A549 (cell line): ENCODE measurements at regions not wholly inside any gene's neighbourhood (a gene's known extent, or its start where the extent isn't known, plus 50 kb on each side); places are given as distances from the start of the nearest gene placed in this dataset.
A peak's percentile ranks its signal among the peaks of the same experiment; 100 is the strongest.

Experiments used
- ATAC-seq, 2 experiments: fragments of 200-7000 bp in 1 of 2; fragments of >200 bp in 1 of 2; cut with Nextera tagmentation in 1 of 2; cut with Tn5 transposase in 1 of 2; 3 replicates each; pipeline versions ENCODE4 v1.8.0 to v1.9.1; 2018 to 2020; ENCODE audit warnings: mild to moderate bottlenecking in 1 of 2, moderate library complexity in 1 of 2
- CTCF ChIA-PET: fragments of 300-600 bp; sonication (Branson Sonifier 250); formaldehyde crosslinking; extraction: SDS; loops from one replicate; lab custom pipeline; 2021; ENCODE audit warnings: antibody characterized with exemption, inconsistent platforms; lab: Yijun Ruan, JAX
- POLR2A ChIA-PET: fragments of 350-600 bp; formaldehyde crosslinking; extraction: SDS; loops from one replicate; lab custom pipeline; 2021; ENCODE audit warnings: antibody characterized with exemption, inconsistent platforms; lab: Yijun Ruan, JAX
- DNase-seq, 2 experiments: peaks; one replicate each; pipeline versions ENCODE4 v3.0.0 to v3.0.0-alpha.2; 2011 to 2016; ENCODE audit warnings: low read depth in 1 of 2, low spot score in 1 of 2
- FAIRE-seq: peaks from 2 replicates; lab custom pipeline; 2011; peaks lifted over from hg19 to GRCh38; lab: Jason Lieb, UNC
- H3K27ac ChIP-seq, 2 experiments: fragments of >200 bp; sonication (Bioruptor Twin); formaldehyde crosslinking; 3 replicates each; pipeline ENCODE4 v1.5.1; 2016 to 2017
- H3K4me1 ChIP-seq: fragments of >200 bp; sonication (Bioruptor Twin); formaldehyde crosslinking; 3 replicates; pipeline ENCODE4 v1.6.1; 2016
- H3K4me2 ChIP-seq: fragments of >200 bp; sonication (Bioruptor Twin); formaldehyde crosslinking; 3 replicates; pipeline ENCODE4 v1.6.1; 2016
- H3K4me3 ChIP-seq: fragments of >200 bp; sonication (Bioruptor Twin); formaldehyde crosslinking; 3 replicates; pipeline ENCODE4 v1.5.1; 2016
- H3K9me3 ChIP-seq: fragments of >200 bp; sonication (Bioruptor Twin); formaldehyde crosslinking; 3 replicates; pipeline ENCODE4 v1.6.1; 2016
- BHLHE40 ChIP-seq: IDR thresholded peaks from 2 replicates; pipeline ENCODE4 v1.6.1; 2012; ENCODE audit warnings: low read depth, low read length, inconsistent platforms
- CBX8 ChIP-seq: fragments of 200-600 bp; sonication (generic); IDR thresholded peaks from 2 replicates; pipeline ENCODE4 v1.6.1; 2016
- CHD4 ChIP-seq: fragments of 200-600 bp; sonication (generic); IDR thresholded peaks from 2 replicates; pipeline ENCODE4 v1.6.1; 2016; ENCODE audit warnings: antibody characterized with exemption, mild to moderate bottlenecking, borderline replicate concordance
- EP300 ChIP-seq, 2 experiments: fragments of >200 bp; sonication (Bioruptor Twin); formaldehyde crosslinking; IDR thresholded peaks; 2 replicates in 1 of 2; 3 replicates in 1 of 2; pipeline ENCODE4 v1.6.1; 2016 to 2017
- FOSL2 ChIP-seq, 2 experiments: fragments of 450-650 bp in 1 of 2; fragments of >200 bp in 1 of 2; sonication (Bioruptor Twin) in 1 of 2; formaldehyde crosslinking; IDR thresholded peaks; 2 replicates each; pipeline versions ENCODE4 v1.5.0 to v1.6.1; 2016 to 2020; ENCODE audit warnings: mild to moderate bottlenecking in 1 of 2, moderate library complexity in 1 of 2
- HDAC2 ChIP-seq: fragments of 200-600 bp; sonication (generic); IDR thresholded peaks from 2 replicates; pipeline ENCODE4 v1.6.1; 2016
- HOXA7 ChIP-seq: fragments of 250-450 bp; sonication (Bioruptor Pico); IDR thresholded peaks from 2 replicates; pipeline ENCODE4 v1.5.0; 2020; ENCODE audit warnings: mild to moderate bottlenecking, moderate library complexity
- JUNB ChIP-seq: fragments of >200 bp; sonication (Bioruptor Twin); formaldehyde crosslinking; IDR thresholded peaks from 2 replicates; pipeline ENCODE4 v1.6.1; 2016
- KDM5A ChIP-seq: fragments of 200-600 bp; sonication (generic); IDR thresholded peaks from 2 replicates; pipeline ENCODE4 v1.6.1; 2016; ENCODE audit warnings: antibody characterized with exemption, mild to moderate bottlenecking
- MAFK ChIP-seq: fragments of 450-650 bp; IDR thresholded peaks from 2 replicates; pipeline ENCODE4 v1.6.1; 2014; ENCODE audit not compliant: partially characterized antibody
- MYC ChIP-seq: IDR thresholded peaks from 2 replicates; pipeline ENCODE4 v1.6.1; 2012; ENCODE audit warnings: mild to moderate bottlenecking, inconsistent platforms, low read length, improper control_type of control experiment, borderline replicate concordance
- NFE2L2 ChIP-seq: fragments of 150-350 bp; conservative IDR thresholded peaks from 2 replicates; pipeline ENCODE4 v1.6.1; 2014; ENCODE audit warnings: low read length
- NPAS2 ChIP-seq: fragments of 250-450 bp; sonication (Bioruptor Pico); IDR thresholded peaks from 2 replicates; pipeline ENCODE4 v1.8.0; 2022; ENCODE audit warnings: mild to moderate bottlenecking, moderate library complexity, borderline replicate concordance
- POLR2A ChIP-seq: IDR thresholded peaks from 2 replicates; pipeline ENCODE4 v1.6.1; 2012; ENCODE audit warnings: mild to moderate bottlenecking, low read length
- POLR2AphosphoS2 ChIP-seq: conservative IDR thresholded peaks from 2 replicates; pipeline ENCODE4 v1.6.1; 2012; ENCODE audit warnings: low read length, improper control_type of control experiment, inconsistent platforms
- RAD21 ChIP-seq, 2 experiments: fragments of >200 bp in 1 of 2; sonication (Bioruptor Twin) in 1 of 2; formaldehyde crosslinking in 1 of 2; IDR thresholded peaks in 1 of 2; conservative IDR thresholded peaks in 1 of 2; 2 replicates in 1 of 2; 3 replicates in 1 of 2; pipeline ENCODE4 v1.6.1; 2012 to 2018; ENCODE audit warnings: inconsistent platforms in 1 of 2
- RARB ChIP-seq: fragments of 250-450 bp; sonication (Bioruptor Pico); IDR thresholded peaks from 2 replicates; pipeline ENCODE4 v1.8.0; 2021; ENCODE audit warnings: mild to moderate bottlenecking, moderate library complexity
- RCOR1 ChIP-seq: fragments of 150-350 bp; IDR thresholded peaks from 2 replicates; pipeline ENCODE4 v1.6.1; 2014; ENCODE audit warnings: antibody characterized with exemption, low read length, low read depth
- SREBF2 ChIP-seq: fragments of 450-650 bp; IDR thresholded peaks from 2 replicates; pipeline ENCODE4 v1.6.1; 2014; ENCODE audit warnings: mild to moderate bottlenecking, moderate library complexity
- ZNF302 ChIP-seq: fragments of 250-450 bp; sonication (Bioruptor Pico); IDR thresholded peaks from 2 replicates; pipeline ENCODE4 v1.9.0; 2021; ENCODE audit warnings: inconsistent platforms, mild to moderate bottlenecking, moderate library complexity
- WGBS: methylation state at CpG from one replicate; pipeline ENCODE4 v1.1.6; 2017; ENCODE audit errors: missing lambda C conversion rate; 5-methylcytosine and 5-hydroxymethylcytosine counted together
- TF ChIP-seq, protein P1 (sequence below): IDR thresholded peaks from 2 replicates; pipeline ENCODE4 v1.6.1; 2012; ENCODE audit warnings: low read depth, borderline replicate concordance
- TF ChIP-seq, protein P2 (sequence below): IDR thresholded peaks from 2 replicates; pipeline ENCODE4 v1.6.1; 2012
- TF ChIP-seq, protein P3 (sequence below): fragments of 250-450 bp; sonication (Bioruptor Pico); IDR thresholded peaks from 2 replicates; pipeline ENCODE4 v1.5.0; 2021; ENCODE audit warnings: mild to moderate bottlenecking, moderate library complexity, borderline replicate concordance
- TF ChIP-seq, protein P4 (sequence below): fragments of >200 bp; sonication (Bioruptor Twin); formaldehyde crosslinking; IDR thresholded peaks from 3 replicates; pipeline ENCODE4 v1.6.1; 2016

DNA sequence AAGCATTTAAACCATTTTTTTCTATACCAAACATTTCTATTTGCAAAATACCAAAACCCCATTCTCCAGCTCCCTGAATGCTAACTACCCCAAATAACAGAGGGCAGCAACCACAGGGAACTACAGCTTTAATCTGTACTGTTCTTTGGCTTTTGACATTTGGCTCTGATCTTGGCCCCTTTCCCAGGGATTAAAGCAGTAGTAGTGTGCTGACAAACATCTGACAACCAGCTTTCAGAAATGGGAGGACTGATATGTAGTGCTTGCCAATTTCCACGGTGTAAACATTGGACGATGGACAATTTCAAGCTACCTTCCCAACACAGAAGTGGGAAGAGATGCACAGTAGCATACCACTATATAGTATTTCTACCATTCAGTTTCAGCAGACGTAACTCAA lies 88.4 kb upstream of the TEAD1 start:
- Histone ChIP-seq H3K4me1 (peaks cover 12% of the 10 kb centered on the region; the same call in 2 of the 3 replicates), H3K27ac (no peak overlapping the region), H3K9me3 (no peaks in the 10 kb centered on the region), H3K4me3 (no peak overlapping the region), H3K4me2 (no peak overlapping the region)
- 41% methylated on average over 3 of the region's 3 CpGs for WGBS
- no peak for ATAC-seq
- CTCF ChIA-PET = interaction anchor here (0.8 to 5.1 kb wide), 3 partner anchors 14 to 255 kb away, joined by 3 to 32 read pairs (median 4); no protein-coding TSS in a partner anchor
- POLR2A ChIA-PET = no interaction called here
- no peak for DNase-seq
- no peak for FAIRE-seq
- no peak for TF ChIP-seq NPAS2 (CRISPR knock-in tag)
- no peak for TF ChIP-seq SREBF2
- TF ChIP-seq, protein P1, sequence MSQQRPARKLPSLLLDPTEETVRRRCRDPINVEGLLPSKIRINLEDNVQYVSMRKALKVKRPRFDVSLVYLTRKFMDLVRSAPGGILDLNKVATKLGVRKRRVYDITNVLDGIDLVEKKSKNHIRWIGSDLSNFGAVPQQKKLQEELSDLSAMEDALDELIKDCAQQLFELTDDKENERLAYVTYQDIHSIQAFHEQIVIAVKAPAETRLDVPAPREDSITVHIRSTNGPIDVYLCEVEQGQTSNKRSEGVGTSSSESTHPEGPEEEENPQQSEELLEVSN = no peak
- TF ChIP-seq BHLHE40 = no peak
- TF ChIP-seq EP300 (IDR thresholded peaks at IDR 0.05) = no peak
- TF ChIP-seq, all 56 proteins: peak for 0

DNA sequence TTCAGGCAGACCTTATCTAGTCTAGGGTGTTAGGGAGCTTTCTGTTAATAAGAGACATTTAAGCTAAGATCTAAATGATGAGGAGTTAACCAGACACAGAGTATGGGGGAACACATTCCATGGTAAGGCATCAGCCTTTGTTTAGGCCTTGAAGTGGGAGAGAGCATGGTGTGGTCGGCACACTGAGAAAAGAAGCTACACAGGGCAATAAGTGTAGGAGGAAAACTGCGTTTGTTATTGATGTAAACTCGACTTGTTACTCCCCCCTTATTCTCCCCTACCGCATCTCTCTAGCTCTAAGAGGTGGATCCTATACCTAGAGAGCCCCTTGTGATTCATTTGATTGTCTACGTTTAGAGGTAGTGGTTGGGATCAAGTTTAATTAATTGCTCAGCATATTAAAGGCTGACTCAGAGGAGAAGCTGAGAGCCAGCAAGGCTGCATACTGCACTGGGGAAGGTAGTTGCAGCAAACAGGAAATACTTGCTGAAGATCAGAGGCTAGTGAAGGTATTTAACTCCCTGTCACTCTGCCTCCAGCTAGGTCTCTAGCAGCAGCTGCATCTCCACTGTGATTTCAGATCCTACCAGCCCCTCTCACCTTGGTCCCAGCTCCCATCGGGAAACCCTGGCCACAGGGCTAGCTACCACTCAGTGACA lies 86.8 kb upstream of the TEAD1 start:
- H3K4me3 ChIP-seq = no peak overlapping the region
- H3K4me1 ChIP-seq = 0 out of 3 replicates have a peak, but pooled peaks cover 2% of the 10 kb centered on the region
- 54% methylated on average over 6 of the region's 6 CpGs for WGBS
- POLR2A ChIA-PET = no interaction called here
- H3K4me2 ChIP-seq = no peak overlapping the region
- DNase-seq (no peak), ATAC-seq (peak; percentile 66 to 73), FAIRE-seq (no peak)
- TF ChIP-seq MAFK (peak; percentile 26), POLR2AphosphoS2 (no peak), RARB (CRISPR knock-in tag) (no peak)
- CTCF ChIA-PET = interaction anchor here (0.7 to 5.1 kb wide), 5 partner anchors 12 to 302 kb away, joined by 3 to 32 read pairs (median 3); no protein-coding TSS in a partner anchor
- no peaks in the 10 kb centered on the region for H3K9me3 ChIP-seq
- peak overlapping the region in 1 of 2 experiments; percentile 46; a peak in 1 of 6 replicates for H3K27ac ChIP-seq

DNA sequence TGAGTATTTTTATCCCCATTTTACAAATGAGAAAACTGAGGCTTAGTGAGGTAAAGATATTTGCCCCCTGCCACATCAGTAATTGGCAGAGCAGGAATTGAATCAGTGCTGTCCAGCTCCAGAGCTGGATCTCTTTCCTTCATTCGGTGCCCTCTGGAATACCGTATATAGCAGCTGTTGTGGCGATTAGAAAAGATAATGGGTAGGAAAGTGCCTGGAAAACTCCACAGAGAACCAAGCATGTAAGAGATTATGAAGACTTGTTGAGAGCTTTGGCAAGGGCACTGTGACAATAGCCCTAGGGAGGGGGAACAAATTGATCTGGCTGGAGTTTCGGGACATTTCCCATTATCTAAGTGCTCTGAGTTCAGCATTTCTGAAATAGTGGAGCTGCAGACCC lies 82.5 kb upstream of the TEAD1 start:
- ATAC-seq (no peak), FAIRE-seq (no peak)
- TF ChIP-seq MYC = no peak
- no peak for TF ChIP-seq CHD4
- no peak for TF ChIP-seq FOSL2 (IDR thresholded peaks at IDR 0.05)
- TF ChIP-seq FOSL2 (CRISPR knock-in tag; IDR thresholded peaks at IDR 0.05) = no peak
- TF ChIP-seq POLR2AphosphoS2 = no peak
- TF ChIP-seq KDM5A = no peak
- no peak for TF ChIP-seq CBX8
- no peak for TF ChIP-seq HDAC2
- no peak for TF ChIP-seq RAD21 (conservative IDR thresholded peaks at IDR 0.05 in 1 of 2, IDR thresholded peaks at IDR 0.05 in 1 of 2)
- no peak for TF ChIP-seq JUNB
- TF ChIP-seq HOXA7 = no peak
- no peak for TF ChIP-seq SREBF2
- TF ChIP-seq, protein P2, sequence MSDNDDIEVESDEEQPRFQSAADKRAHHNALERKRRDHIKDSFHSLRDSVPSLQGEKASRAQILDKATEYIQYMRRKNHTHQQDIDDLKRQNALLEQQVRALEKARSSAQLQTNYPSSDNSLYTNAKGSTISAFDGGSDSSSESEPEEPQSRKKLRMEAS = no peak
- no peak for TF ChIP-seq RCOR1
- TF ChIP-seq, protein P3, sequence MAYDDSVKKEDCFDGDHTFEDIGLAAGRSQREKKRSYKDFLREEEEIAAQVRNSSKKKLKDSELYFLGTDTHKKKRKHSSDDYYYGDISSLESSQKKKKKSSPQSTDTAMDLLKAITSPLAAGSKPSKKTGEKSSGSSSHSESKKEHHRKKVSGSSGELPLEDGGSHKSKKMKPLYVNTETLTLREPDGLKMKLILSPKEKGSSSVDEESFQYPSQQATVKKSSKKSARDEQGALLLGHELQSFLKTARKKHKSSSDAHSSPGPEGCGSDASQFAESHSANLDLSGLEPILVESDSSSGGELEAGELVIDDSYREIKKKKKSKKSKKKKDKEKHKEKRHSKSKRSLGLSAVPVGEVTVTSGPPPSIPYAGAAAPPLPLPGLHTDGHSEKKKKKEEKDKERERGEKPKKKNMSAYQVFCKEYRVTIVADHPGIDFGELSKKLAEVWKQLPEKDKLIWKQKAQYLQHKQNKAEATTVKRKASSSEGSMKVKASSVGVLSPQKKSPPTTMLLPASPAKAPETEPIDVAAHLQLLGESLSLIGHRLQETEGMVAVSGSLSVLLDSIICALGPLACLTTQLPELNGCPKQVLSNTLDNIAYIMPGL = no peak
- TF ChIP-seq POLR2A = no peak
- TF ChIP-seq NFE2L2 = no peak
- TF ChIP-seq, protein P4, sequence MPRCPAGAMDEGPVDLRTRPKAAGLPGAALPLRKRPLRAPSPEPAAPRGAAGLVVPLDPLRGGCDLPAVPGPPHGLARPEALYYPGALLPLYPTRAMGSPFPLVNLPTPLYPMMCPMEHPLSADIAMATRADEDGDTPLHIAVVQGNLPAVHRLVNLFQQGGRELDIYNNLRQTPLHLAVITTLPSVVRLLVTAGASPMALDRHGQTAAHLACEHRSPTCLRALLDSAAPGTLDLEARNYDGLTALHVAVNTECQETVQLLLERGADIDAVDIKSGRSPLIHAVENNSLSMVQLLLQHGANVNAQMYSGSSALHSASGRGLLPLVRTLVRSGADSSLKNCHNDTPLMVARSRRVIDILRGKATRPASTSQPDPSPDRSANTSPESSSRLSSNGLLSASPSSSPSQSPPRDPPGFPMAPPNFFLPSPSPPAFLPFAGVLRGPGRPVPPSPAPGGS = no peak
- TF ChIP-seq ZNF302 (CRISPR knock-in tag) = no peak
- TF ChIP-seq, all 56 proteins: peak for 0
- DNase-seq = no peak
- 0 out of 3 replicates have a peak, but pooled peaks cover 2% of the 10 kb centered on the region for H3K4me1 ChIP-seq
- ChIA-PET POLR2A (no interaction called here), CTCF (interaction anchor here (0.6 to 2.6 kb wide), 3 partner anchors 11 to 297 kb away, joined by 3 to 8 read pairs (median 3); no protein-coding TSS in a partner anchor)
- H3K27ac ChIP-seq = no peak overlapping the region
- H3K9me3 ChIP-seq = no peaks in the 10 kb centered on the region
- WGBS = 89% methylated on average over 4 of the region's 4 CpGs
- no peak overlapping the region for H3K4me3 ChIP-seq
- no peak overlapping the region for H3K4me2 ChIP-seq
